ENCODE measurements at regions not wholly inside any gene's neighbourhood (a gene's known extent, or its start where the extent isn't known, plus 50 kb on each side); places are given as distances from the start of the nearest gene placed in this dataset.

DNA sequence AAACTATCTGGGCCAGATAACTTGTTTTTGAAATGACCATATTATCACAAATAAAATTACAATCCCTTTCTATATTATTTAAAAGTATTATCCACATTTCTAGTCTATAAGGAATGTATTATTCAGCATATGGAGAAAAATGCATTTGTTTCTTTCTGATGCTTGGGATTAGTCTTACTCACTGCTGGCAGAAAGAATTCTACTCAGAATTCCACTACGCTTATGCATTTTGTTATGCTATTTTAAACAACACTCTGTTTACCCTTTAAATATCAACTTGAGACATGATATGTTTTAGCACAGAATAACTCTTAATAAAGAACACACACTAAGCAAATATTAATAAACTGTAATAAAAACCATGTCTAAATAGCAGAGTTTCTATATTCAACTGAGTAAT is 77.6 kb upstream of the ANO3 start (continued):
- TF ChIP-seq EZH2 (IDR thresholded peaks at IDR 0.05; ENCODE audit: low read depth, unreplicated experiment) (no peak), NANOG (IDR thresholded peaks at IDR 0.05; ENCODE audit: borderline replicate concordance) (no peak), ZNF331 (CRISPR knock-in tag; IDR thresholded peaks at IDR 0.05; ENCODE audit: low read depth) (no peak)
- TF ChIP-seq, protein P1, sequence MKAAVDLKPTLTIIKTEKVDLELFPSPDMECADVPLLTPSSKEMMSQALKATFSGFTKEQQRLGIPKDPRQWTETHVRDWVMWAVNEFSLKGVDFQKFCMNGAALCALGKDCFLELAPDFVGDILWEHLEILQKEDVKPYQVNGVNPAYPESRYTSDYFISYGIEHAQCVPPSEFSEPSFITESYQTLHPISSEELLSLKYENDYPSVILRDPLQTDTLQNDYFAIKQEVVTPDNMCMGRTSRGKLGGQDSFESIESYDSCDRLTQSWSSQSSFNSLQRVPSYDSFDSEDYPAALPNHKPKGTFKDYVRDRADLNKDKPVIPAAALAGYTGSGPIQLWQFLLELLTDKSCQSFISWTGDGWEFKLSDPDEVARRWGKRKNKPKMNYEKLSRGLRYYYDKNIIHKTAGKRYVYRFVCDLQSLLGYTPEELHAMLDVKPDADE (IDR thresholded peaks at IDR 0.05) = no peak

DNA sequence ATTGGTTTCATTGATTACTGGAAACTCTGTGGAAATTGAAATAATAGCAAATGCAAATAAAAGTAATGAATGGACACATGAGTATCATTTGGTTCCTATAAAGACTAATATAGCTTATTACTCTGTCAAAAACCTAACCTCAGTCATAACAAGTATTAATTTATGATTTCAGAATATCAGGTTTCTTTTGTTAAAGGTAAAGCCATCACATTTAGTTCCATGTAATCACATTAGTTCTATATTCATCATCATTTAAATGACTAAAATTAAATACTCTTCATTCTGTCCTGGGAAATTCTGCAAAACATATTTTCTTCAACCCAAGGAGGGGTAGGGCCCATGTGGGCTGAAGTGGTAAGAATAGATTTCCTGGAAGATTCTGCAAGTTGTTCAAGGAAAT is 68.2 kb upstream of the ANO3 start:
- Histone ChIP-seq H3F3A (replicated peaks; ENCODE audit: low read depth) (no peaks in the 10 kb centered on the region), H3K4me3 (no peak overlapping the region), H3K27ac (ENCODE audit: low read depth) (no peak overlapping the region), H3K36me3 (ENCODE audit: insufficient read depth) (no peaks in the 10 kb centered on the region), H2AFZ (no peak overlapping the region; the same call in 1 of the 2 replicates), H3K9me2 (ENCODE audit: insufficient read depth) (no peaks in the 10 kb centered on the region), H3K4me1 (ENCODE audit: insufficient read depth) (no peaks in the 10 kb centered on the region), H3K27me3 (ENCODE audit: insufficient read depth) (no peaks in the 10 kb centered on the region), H3K4me2 (no peak overlapping the region), H3K79me2 (replicated peaks; ENCODE audit: insufficient read depth) (no peaks in the 10 kb centered on the region), H4K20me1 (replicated peaks; ENCODE audit: insufficient read depth) (no peaks in the 10 kb centered on the region)
- Mint-ChIP-seq H3K36me3 (ENCODE audit: low read depth) (no peaks in the 10 kb centered on the region), H3K4me3 (no peak overlapping the region), H3K9me3 (no peaks in the 10 kb centered on the region), H3K27me3 (ENCODE audit: insufficient read depth, low read depth, poor library complexity) (no peaks in the 10 kb centered on the region), H3K27ac (no peak overlapping the region), H3K4me1 (no peaks in the 10 kb centered on the region)
- no peak for TF ChIP-seq STAT1 (IDR thresholded peaks at IDR 0.05; ENCODE audit: unreplicated experiment)
- TF ChIP-seq POLR2AphosphoS5 (IDR thresholded peaks at IDR 0.05; ENCODE audit: low read depth) = no peak
- no peak for TF ChIP-seq EZH2phosphoT487 (IDR thresholded peaks at IDR 0.05; ENCODE audit: unreplicated experiment)
- TF ChIP-seq ZNF331 (CRISPR knock-in tag; IDR thresholded peaks at IDR 0.05; ENCODE audit: low read depth) = no peak
- TF ChIP-seq, protein P2, sequence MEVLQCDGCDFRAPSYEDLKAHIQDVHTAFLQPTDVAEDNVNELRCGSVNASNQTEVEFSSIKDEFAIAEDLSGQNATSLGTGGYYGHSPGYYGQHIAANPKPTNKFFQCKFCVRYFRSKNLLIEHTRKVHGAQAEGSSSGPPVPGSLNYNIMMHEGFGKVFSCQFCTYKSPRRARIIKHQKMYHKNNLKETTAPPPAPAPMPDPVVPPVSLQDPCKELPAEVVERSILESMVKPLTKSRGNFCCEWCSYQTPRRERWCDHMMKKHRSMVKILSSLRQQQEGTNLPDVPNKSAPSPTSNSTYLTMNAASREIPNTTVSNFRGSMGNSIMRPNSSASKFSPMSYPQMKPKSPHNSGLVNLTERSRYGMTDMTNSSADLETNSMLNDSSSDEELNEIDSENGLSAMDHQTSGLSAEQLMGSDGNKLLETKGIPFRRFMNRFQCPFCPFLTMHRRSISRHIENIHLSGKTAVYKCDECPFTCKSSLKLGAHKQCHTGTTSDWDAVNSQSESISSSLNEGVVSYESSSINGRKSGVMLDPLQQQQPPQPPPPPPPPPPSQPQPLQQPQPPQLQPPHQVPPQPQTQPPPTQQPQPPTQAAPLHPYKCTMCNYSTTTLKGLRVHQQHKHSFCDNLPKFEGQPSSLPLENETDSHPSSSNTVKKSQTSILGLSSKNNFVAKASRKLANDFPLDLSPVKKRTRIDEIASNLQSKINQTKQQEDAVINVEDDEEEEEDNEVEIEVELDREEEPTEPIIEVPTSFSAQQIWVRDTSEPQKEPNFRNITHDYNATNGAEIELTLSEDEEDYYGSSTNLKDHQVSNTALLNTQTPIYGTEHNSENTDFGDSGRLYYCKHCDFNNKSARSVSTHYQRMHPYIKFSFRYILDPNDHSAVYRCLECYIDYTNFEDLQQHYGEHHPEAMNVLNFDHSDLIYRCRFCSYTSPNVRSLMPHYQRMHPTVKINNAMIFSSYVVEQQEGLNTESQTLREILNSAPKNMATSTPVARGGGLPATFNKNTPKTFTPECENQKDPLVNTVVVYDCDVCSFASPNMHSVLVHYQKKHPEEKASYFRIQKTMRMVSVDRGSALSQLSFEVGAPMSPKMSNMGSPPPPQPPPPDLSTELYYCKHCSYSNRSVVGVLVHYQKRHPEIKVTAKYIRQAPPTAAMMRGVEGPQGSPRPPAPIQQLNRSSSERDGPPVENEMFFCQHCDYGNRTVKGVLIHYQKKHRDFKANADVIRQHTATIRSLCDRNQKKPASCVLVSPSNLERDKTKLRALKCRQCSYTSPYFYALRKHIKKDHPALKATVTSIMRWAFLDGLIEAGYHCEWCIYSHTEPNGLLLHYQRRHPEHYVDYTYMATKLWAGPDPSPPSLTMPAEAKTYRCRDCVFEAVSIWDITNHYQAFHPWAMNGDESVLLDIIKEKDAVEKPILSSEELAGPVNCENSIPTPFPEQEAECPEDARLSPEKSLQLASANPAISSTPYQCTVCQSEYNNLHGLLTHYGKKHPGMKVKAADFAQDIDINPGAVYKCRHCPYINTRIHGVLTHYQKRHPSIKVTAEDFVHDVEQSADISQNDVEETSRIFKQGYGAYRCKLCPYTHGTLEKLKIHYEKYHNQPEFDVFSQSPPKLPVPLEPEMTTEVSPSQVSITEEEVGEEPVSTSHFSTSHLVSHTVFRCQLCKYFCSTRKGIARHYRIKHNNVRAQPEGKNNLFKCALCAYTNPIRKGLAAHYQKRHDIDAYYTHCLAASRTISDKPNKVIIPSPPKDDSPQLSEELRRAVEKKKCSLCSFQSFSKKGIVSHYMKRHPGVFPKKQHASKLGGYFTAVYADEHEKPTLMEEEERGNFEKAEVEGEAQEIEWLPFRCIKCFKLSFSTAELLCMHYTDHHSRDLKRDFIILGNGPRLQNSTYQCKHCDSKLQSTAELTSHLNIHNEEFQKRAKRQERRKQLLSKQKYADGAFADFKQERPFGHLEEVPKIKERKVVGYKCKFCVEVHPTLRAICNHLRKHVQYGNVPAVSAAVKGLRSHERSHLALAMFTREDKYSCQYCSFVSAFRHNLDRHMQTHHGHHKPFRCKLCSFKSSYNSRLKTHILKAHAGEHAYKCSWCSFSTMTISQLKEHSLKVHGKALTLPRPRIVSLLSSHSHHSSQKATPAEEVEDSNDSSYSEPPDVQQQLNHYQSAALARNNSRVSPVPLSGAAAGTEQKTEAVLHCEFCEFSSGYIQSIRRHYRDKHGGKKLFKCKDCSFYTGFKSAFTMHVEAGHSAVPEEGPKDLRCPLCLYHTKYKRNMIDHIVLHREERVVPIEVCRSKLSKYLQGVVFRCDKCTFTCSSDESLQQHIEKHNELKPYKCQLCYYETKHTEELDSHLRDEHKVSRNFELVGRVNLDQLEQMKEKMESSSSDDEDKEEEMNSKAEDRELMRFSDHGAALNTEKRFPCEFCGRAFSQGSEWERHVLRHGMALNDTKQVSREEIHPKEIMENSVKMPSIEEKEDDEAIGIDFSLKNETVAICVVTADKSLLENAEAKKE (CRISPR knock-in tag; IDR thresholded peaks at IDR 0.05) = no peak
- TF ChIP-seq, protein P3, sequence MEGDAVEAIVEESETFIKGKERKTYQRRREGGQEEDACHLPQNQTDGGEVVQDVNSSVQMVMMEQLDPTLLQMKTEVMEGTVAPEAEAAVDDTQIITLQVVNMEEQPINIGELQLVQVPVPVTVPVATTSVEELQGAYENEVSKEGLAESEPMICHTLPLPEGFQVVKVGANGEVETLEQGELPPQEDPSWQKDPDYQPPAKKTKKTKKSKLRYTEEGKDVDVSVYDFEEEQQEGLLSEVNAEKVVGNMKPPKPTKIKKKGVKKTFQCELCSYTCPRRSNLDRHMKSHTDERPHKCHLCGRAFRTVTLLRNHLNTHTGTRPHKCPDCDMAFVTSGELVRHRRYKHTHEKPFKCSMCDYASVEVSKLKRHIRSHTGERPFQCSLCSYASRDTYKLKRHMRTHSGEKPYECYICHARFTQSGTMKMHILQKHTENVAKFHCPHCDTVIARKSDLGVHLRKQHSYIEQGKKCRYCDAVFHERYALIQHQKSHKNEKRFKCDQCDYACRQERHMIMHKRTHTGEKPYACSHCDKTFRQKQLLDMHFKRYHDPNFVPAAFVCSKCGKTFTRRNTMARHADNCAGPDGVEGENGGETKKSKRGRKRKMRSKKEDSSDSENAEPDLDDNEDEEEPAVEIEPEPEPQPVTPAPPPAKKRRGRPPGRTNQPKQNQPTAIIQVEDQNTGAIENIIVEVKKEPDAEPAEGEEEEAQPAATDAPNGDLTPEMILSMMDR (conservative IDR thresholded peaks at IDR 0.05; ENCODE audit: low read depth in 2 of 2) = no peak
- TF ChIP-seq ZNF114 (CRISPR knock-in tag; IDR thresholded peaks at IDR 0.05) = no peak
- no peak for TF ChIP-seq CREB1 (CRISPR knock-in tag; IDR thresholded peaks at IDR 0.05; ENCODE audit: low read depth)
- DNase-seq (ENCODE audit: low spot score) (no peak), ATAC-seq (no peak)

All from GM23338 (cell line).